ENCODE measurements at regions not wholly inside any gene's neighbourhood (a gene's known extent, or its start where the extent isn't known, plus 50 kb on each side); places are given as distances from the start of the nearest gene placed in this dataset.

- TF ChIP-seq E2F4 (CRISPR knock-in tag; IDR thresholded peaks at IDR 0.05; ENCODE audit: borderline replicate concordance, low read depth) = no peak
- TF ChIP-seq TP53 (CRISPR knock-in tag; IDR thresholded peaks at IDR 0.05) = no peak
- TF ChIP-seq JUN (CRISPR knock-in tag; IDR thresholded peaks at IDR 0.05) = no peak
Observed at GRCh38 chr3:18098960-18099587, 326.1 kb downstream of the SATB1 start (continued).

- TF ChIP-seq ZNF423 (CRISPR knock-in tag; IDR thresholded peaks at IDR 0.05) (no peak), USF2 (CRISPR knock-in tag; IDR thresholded peaks at IDR 0.05) (no peak), CREM (CRISPR knock-in tag; IDR thresholded peaks at IDR 0.05) (no peak), RORB (CRISPR knock-in tag; IDR thresholded peaks at IDR 0.05) (no peak), GTF2I (CRISPR knock-in tag; conservative IDR thresholded peaks at IDR 0.05) (no peak), KAT7 (CRISPR knock-in tag; IDR thresholded peaks at IDR 0.05; ENCODE audit: borderline replicate concordance) (no peak), ZNF532 (CRISPR knock-in tag; IDR thresholded peaks at IDR 0.05; ENCODE audit: borderline replicate concordance) (no peak), TEAD1 (CRISPR knock-in tag; IDR thresholded peaks at IDR 0.05) (no peak)
- POLR2A ChIA-PET = no interaction called here
Observed at GRCh38 chr3:18097989-18098388, 327.1 kb downstream of the SATB1 start.

GRCh38 chr3:18097473-18097872 is 327.7 kb downstream of the SATB1 start:
- H3K27me3 Mint-ChIP-seq (ENCODE audit: low read depth) = peaks cover 36% of the 10 kb centered on the region
- DNase-seq (ENCODE audit: low spot score) = no peak
- H3K4me1 Mint-ChIP-seq = peaks cover 19% of the 10 kb centered on the region
- H3K27ac Mint-ChIP-seq = no peak overlapping the region
- POLR2A ChIA-PET = no interaction called here
- ATAC-seq = no peak
- H3K36me3 Mint-ChIP-seq = peaks cover 17% of the 10 kb centered on the region
- H3K9me3 Mint-ChIP-seq = peaks cover 23% of the 10 kb centered on the region
- CTCF ChIA-PET = no interaction called here
- H3K4me3 Mint-ChIP-seq = no peak overlapping the region
- no peak for TF ChIP-seq IRF2 (CRISPR knock-in tag; IDR thresholded peaks at IDR 0.05; ENCODE audit: borderline replicate concordance, low read depth)
- no peak for TF ChIP-seq E2F4 (CRISPR knock-in tag; IDR thresholded peaks at IDR 0.05; ENCODE audit: borderline replicate concordance, low read depth)
- TF ChIP-seq ZNF232 (CRISPR knock-in tag; IDR thresholded peaks at IDR 0.05) = no peak
- TF ChIP-seq ZNF281 (CRISPR knock-in tag; IDR thresholded peaks at IDR 0.05) = no peak
- no peak for TF ChIP-seq ZBTB21 (CRISPR knock-in tag; IDR thresholded peaks at IDR 0.05; ENCODE audit: borderline replicate concordance)
- TF ChIP-seq NR2C2 (CRISPR knock-in tag; IDR thresholded peaks at IDR 0.05) = no peak
- TF ChIP-seq ZNF317 (CRISPR knock-in tag; IDR thresholded peaks at IDR 0.05; ENCODE audit: borderline replicate concordance, low read depth) = no peak

More at GRCh38 chr3:18097989-18098388, 327.1 kb downstream of the SATB1 start:
- peaks cover 17% of the 10 kb centered on the region for H3K36me3 Mint-ChIP-seq
- ATAC-seq = no peak
- no peak for DNase-seq (ENCODE audit: low spot score)
- peaks cover 36% of the 10 kb centered on the region for H3K27me3 Mint-ChIP-seq (ENCODE audit: low read depth)
- peaks cover 23% of the 10 kb centered on the region for H3K9me3 Mint-ChIP-seq
- H3K27ac Mint-ChIP-seq = no peak overlapping the region
- H3K4me1 Mint-ChIP-seq = peaks cover 23% of the 10 kb centered on the region
- H3K4me3 Mint-ChIP-seq = no peak overlapping the region
- CTCF ChIA-PET = no interaction called here

Measured in WTC11 (cell line).